Suppressor macrophage treated with lipopolysaccharide for 4 hours (primary cell): ENCODE measurements at regions not wholly inside any gene's neighbourhood (a gene's known extent, or its start where the extent isn't known, plus 50 kb on each side); places are given as distances from the start of the nearest gene placed in this dataset.

Experiments
- DNase-seq: peaks from one replicate; pipeline ENCODE4 v3.0.0-alpha.2; 2020

DNA sequence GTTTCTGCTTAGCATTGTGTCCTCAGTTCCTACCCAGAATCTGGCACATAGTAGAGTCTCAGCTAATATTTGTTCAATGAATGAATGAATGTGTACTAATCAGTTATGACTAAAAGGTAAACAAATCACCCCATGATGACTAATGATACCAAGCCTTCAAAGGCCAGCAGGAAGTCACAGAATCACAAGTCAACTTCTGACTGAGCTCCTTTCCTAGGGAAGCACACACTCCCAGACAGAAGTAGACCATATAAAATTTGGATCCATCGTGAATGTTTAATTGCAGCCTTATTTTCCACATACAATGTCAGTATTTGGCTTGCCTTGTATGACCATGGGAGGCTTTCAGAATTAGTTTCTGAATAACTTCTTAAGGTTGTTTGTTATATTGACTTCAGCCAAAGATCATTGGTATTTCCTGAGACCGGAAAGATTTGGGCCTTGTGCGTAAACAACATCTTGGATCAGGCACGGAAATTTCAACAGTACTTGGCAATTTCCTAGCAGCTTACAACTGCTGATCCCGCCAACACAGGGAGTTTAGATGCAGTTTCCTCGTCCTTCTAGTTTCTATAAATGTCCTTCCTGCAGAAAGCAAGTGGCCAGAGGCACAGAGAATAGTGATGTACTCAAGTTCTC lies 185.9 kb upstream of the ATP1B1 start:
- DNase-seq, result peak; percentile 27

GRCh38 chr1:168921629-168922028 lies 184.9 kb upstream of the ATP1B1 start:
- DNase-seq, result no peak

DNA sequence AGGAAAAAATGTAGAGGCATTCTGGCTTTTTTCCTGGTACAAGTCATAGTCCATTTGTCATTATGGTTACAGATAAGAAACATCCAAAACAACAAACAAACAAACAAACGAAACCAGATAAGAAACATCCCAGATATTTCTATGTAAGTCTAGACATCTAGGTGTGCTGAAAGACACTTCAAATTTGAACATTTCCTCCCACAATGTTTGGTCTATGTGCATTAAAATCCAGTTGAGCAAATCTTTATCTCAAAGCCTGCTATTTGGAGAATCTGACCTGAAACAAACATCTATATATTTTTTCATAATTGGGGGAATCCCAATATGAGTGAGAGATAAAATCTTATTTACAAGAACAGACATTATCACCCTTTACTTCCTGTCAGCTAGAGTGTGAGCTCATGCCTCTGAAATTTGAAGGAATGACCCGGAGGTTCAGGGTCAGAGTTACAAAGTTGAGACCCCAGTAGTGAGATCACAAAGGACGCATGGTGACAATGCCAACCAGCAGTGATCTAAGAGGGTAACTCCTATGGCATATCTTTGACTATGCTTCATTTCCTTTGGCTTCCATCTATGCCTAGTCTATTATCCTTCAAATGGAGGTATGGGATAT lies 182.9 kb upstream of the ATP1B1 start:
- DNase-seq, result no peak

- DNase-seq, result no peak
Observed at GRCh38 chr1:168924976-168925375, 181.5 kb upstream of the ATP1B1 start.

GRCh38 chr1:168926236-168926635 lies 180.3 kb upstream of the ATP1B1 start:
- DNase-seq, result no peak

DNA sequence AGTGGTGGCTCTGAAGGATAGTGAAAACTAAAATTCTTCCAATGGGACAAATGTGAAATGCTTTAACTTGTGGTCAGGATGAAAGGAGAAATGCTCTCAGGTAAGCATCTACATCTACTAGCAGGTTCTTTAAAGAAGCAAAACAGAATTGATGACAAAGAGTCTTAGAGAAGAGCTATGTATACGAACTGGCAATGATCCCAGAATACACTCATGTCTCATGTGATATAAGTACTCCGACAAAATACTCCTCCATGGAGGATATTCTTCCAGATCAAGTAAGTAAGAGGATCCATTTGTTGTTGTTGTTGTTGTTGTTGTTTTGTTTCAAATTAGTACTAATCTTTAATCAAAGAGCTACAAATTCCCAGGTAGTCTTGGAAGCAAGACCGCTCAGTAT lies 174.0 kb upstream of the ATP1B1 start:
- DNase-seq, result no peak

DNA sequence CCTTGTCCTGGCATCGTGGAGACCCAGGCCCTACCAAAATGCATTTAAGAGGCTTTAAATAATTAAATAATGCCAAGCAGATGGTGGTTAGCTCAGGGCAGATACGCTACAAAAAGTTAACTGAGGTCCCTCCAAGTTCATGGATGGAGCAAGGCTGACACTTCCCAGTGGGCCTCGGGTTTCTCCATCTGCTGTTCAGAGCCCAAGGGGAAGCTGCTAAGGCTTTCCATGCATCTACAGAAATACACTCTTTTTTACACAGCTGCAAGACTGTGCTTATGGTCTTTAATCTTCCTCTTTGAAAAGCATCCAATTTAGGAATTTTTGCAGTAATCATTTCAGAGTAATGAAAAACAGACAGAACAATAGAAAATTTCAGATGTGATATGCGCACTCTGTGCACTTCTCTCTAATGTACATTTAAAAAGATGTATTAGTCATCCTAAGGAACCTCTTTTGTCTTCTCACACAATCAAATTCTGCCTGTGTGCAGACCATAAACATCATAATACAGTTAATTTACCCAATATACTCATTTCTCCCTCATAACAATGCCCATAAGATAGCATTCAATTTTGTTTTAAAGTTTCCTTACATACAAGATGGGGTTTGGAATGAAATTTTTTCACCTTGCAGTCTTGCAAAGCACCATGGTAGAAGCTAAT lies 173.2 kb upstream of the ATP1B1 start:
- no peak for DNase-seq

DNA sequence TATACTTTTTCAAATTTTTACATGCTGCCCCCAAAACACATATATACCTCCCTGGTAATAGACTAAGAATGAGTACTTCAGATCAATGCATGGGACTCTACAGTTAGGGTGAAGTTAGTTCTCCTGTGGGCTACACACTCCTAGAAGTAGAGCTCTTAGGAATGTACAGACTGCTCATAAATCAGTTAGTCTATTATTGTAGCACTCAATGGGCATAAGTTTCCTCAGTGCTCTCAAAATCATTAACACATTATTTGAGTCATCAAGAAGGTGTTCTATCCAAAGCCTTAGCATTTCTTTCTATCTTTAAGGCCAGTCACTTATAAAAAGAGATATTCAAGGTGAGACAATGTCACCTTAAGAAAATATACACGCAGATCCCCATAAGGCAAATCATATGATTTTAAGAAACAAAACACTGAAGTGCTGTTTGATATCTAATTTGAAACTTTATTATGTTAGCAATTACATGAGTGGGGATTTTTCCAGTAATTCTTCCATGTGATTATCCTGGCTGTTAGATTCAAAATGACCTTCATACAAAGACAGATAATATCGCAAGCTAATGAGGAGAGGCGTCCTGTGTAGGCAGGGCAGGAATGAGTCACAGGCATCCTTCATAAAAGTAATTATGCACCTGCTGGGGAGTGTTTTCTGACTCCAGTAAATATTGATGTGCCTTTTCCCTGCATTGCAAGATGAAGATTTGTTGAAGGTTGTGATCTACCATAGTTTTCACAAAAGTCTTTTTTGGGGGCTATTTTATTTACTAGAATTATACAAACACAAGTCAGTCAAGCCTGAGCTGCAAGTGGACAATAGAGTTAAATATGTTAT lies 167.2 kb upstream of the ATP1B1 start:
- no peak for DNase-seq

GRCh38 chr1:168939947-168940223 lies 166.6 kb upstream of the ATP1B1 start:
- DNase-seq, result no peak

GRCh38 chr1:168941640-168942039 lies 164.8 kb upstream of the ATP1B1 start:
- DNase-seq, result no peak

DNA sequence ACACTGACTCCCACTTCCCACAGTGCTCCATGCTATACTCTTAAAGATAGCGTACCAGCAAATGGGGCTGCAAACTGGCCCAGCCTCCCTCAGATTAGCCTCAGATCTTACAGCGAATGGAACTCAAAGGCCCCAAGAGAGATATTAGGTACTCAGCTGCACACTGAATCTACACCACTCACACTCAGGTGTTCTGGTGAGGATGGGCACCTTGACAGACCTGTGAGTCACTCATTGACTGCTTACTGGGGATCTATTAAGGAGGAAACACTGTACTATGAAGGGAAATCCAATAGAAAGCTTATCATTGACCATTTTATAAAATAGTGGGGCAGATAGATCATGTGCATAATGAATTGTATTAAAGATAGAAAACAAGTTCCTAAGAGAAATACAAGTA lies 164.3 kb upstream of the ATP1B1 start:
- no peak for DNase-seq

GRCh38 chr1:168945870-168946269 lies 160.6 kb upstream of the ATP1B1 start:
- DNase-seq, result no peak

DNA sequence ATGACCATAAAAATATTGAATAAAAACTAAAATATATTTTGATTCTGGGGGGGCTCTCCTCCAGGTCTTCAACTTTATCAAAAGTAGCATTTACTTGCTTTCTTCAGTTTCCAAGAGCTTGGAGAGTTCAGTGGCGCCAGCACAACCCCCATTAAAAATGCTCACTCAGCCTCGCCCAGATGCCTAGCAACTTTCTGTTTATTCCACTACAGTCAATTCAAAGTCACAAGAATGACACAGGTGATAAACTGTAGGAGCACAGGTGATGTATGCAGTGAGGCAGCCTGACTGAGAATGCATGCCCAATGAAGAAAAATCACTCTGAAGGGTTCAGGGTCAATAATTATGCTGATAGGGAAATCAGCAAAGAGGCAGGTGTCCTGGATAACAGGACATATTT lies 159.4 kb upstream of the ATP1B1 start:
- DNase-seq, result no peak

DNA sequence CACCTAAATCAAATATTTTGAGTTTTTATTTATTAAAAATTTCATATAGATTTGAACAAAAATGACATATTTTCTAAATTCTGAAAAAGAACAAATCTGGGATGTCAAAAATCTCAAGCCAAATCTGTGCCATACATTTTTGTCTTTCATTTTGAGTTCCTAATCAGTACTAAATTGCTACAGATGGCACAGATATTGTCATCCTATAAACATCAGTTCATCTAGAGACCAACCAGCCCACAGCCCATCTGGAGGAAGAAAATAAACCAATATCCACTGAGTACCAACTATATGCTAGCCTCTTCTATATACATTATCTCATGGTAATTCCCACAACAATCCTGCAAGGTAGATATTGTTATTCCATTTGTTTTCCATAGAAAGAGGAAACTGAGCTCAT lies 156.8 kb upstream of the ATP1B1 start:
- DNase-seq, result no peak

DNA sequence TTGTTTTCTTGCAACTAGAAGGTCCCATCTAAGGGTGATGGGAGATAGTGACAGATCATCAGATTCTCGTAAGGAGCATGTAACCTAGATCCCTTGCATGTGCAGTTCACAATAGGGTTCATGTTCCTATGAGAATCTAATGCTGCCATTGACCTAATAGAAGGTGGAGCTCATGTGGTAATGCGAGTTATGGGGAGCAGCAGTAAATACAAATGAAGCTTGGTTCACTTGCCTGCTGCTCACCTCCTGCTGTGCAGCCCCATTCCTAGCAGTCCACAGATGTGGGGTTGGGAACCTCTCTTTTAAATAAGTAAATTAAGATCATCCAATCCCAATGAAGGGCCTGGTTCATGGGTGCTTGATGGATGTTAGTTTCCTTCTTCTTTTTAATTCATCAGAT lies 148.7 kb upstream of the ATP1B1 start:
- DNase-seq, result no peak

- DNase-seq, result no peak
Observed at GRCh38 chr1:168958562-168959289, 147.8 kb upstream of the ATP1B1 start.

- DNase-seq, result no peak
Observed at GRCh38 chr1:168959382-168959781, 147.1 kb upstream of the ATP1B1 start.

- DNase-seq, result no peak
Observed at GRCh38 chr1:168960114-168960513, 146.4 kb upstream of the ATP1B1 start.

DNA sequence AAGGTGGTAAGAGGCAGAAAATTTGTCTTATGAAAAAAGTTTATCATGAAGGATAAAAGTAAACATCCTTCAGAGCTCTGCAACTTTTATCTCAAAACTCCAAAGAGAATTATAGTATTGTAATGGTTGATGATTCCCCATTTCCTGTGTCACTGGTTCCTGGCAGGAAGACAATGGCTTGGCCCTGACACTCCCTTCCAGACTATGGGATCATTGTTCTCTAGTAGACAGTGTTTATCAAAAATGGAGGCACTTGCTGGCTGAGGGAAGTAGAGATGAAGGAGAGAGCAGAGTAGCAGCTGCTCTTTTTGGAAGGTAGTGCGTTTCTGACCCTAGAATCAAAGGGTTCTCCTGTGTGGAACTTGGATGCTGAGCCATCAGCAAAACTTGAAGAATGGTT lies 145.9 kb upstream of the ATP1B1 start:
- DNase-seq, result no peak

DNA sequence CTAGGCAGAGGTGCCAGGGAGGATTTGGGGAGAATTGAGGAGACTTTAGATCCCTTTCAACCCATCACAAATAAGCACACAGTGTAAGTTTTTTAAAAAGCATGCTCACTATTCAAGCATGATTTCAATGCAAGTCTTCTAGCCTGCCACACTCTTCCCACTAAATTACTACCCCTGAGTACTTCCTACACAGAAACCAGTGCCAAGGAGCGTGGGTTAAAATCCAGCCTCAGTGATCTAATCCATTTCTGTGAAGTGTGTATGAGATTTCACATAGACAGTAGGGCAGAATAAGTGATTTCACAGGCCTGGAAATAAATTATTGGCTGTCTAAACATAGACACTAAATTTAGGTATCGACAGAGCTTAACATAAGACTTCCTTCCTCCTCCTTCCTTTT lies 142.9 kb upstream of the ATP1B1 start:
- DNase-seq, result no peak

DNA sequence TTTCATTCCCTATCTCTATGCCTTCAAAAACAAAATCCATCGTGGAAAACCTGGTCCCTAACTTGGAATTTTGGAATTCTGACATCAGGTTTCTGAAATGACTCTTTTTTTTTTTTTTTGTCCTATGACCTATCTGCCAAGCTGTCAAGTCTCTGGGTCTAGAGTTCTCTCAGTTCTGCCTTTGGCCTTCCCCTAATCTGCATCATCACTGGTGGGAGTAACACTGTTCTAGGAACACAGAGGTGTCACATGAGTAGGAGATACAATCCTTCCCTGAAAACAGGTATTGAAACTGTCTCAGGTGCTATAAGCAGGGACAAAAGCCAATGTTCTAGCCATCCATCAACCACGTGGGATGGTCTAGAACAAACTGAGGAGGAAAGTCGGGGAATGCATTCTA lies 142.0 kb upstream of the ATP1B1 start:
- no peak for DNase-seq

DNA sequence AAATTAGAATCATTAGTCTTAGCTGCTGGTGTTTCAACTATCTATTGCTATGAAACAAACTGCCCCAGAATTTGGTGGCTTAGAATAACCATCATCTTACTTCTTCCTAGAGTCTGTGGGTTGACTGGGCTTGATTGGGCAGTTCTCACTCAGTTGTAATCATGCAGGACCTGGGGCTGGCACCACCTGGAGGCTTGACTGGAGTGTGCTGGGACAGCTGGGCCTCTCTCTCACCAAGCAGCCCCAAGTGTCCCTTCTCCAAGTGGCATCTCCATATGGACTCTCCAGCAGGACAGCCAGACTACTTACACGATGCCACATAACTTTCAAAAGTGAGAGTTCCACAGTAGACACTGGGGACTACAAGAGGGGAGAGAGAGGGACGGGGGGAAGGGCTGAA lies 140.3 kb upstream of the ATP1B1 start:
- no peak for DNase-seq

DNA sequence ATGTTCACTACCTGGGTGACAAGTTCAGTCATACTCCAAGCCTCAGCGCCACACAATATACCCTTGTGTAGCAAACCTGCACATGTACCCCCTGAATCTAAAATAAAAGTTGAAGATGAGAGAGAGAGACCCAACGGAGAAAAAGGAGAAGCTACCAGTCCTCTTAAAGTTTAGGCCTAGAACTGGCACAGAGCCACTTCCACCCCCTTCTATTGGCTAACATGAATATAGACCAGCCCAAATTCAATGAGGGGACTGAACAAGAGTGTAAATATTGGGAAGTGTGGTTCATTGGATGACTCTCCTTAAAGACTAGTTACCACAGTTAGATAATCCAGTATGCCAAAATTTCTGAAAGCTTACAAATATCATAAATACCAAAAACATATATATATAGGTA lies 139.9 kb upstream of the ATP1B1 start:
- DNase-seq, result peak; percentile 16
